K562 (cell line): ENCODE measurements at regions not wholly inside any gene's neighbourhood (a gene's known extent, or its start where the extent isn't known, plus 50 kb on each side); places are given as distances from the start of the nearest gene placed in this dataset.
"Not testable (repeated sequence)": the region's sequence is repeated elsewhere in the genome, so short reads cannot be mapped to it uniquely, and the experiment has no call there.

Source experiments
- ATAC-seq: fragments of 200-7000 bp; cut with Tn5 transposase; 3 replicates; pipeline ENCODE4 v1.9.1; 2020; ENCODE audit warnings: moderate library complexity
- BruUV-seq: library from RNA; stranded (reverse); fragments of 400-500 nt; replicated peaks from 2 replicates; lab custom pipeline; 2021; lab: Mats Ljungman, UMichigan
- CTCF ChIA-PET: fragments of 300-600 bp; formaldehyde crosslinking; extraction: SDS; loops from one replicate; lab custom pipeline; 2021; ENCODE audit warnings: low intra/inter-chr PET ratio; lab: Yijun Ruan, JAX
- POLR2A ChIA-PET: fragments of 300-600, 350-650 bp; sonication (Branson Sonifier 250); formaldehyde crosslinking; extraction: SDS; loops from one replicate; lab custom pipeline; 2021; ENCODE audit warnings: antibody characterized with exemption, inconsistent platforms; lab: Yijun Ruan, JAX
- DNase-seq, 4 experiments: peaks; one replicate each; pipeline versions ENCODE4 v3.0.0 to v3.0.0-alpha.2; 2011 to 2018; ENCODE audit warnings: low spot score in 3 of 4, mixed read lengths in 3 of 4; ENCODE audit errors: extremely low read depth in 1 of 4
- FAIRE-seq: peaks from 2 replicates; lab custom pipeline; 2011; peaks lifted over from hg19 to GRCh38; lab: Jason Lieb, UNC
- H2AFZ ChIP-seq: 2 replicates; pipeline ENCODE4 v1.6.0; 2011; ENCODE audit warnings: low read depth, low read length, control low read depth, inconsistent platforms
- H3K27ac ChIP-seq: fragments of 200-600 bp; 3 replicates; pipeline ENCODE4 v1.8.0; 2011; ENCODE audit warnings: low read depth, mild to moderate bottlenecking, control low read depth, inconsistent platforms, low read length, moderate library complexity, mixed read lengths; ENCODE audit errors: extremely low read depth
- H3K27me3 ChIP-seq, 2 experiments: fragments of 300-600 bp in 1 of 2; 2 replicates in 1 of 2; 3 replicates in 1 of 2; pipeline versions ENCODE4 v1.6.0 to v1.8.0; 2011; ENCODE audit warnings: inconsistent platforms in 2 of 2, low read length in 2 of 2, mild to moderate bottlenecking in 1 of 2, mixed read lengths in 1 of 2, moderate library complexity in 1 of 2; ENCODE audit not compliant: control insufficient read depth in 2 of 2, insufficient read depth in 2 of 2
- H3K36me3 ChIP-seq: fragments of 300-600 bp; 3 replicates; pipeline ENCODE4 v1.8.0; 2011; ENCODE audit warnings: mild to moderate bottlenecking, low read length, inconsistent platforms; ENCODE audit not compliant: control insufficient read depth, insufficient read depth
- H3K4me1 ChIP-seq, 2 experiments: fragments of 200-600 bp in 1 of 2; replicated peaks in 1 of 2; 2 replicates in 1 of 2; 3 replicates in 1 of 2; pipeline versions ENCODE4 v1.5.1 to v1.8.0; 2011; ENCODE audit warnings: inconsistent platforms in 2 of 2, low read length in 2 of 2, mild to moderate bottlenecking in 1 of 2, mixed read lengths in 1 of 2, moderate library complexity in 1 of 2; ENCODE audit not compliant: control insufficient read depth in 2 of 2, insufficient read depth in 2 of 2
- H3K4me2 ChIP-seq: 2 replicates; pipeline ENCODE4 v1.6.1; 2011; ENCODE audit warnings: low read length, control low read depth, inconsistent platforms, mixed read lengths; ENCODE audit not compliant: insufficient read depth
- H3K4me3 ChIP-seq: fragments of 200-600 bp; sonication (generic), shearing (Covaris generic); 2 replicates; pipeline ENCODE4 v1.5.1; 2016; ENCODE audit warnings: control low read depth, inconsistent platforms
- H3K79me2 ChIP-seq: fragments of 200-600 bp; 3 replicates; pipeline ENCODE4 v1.8.0; 2011; ENCODE audit warnings: low read length, inconsistent platforms; ENCODE audit not compliant: control insufficient read depth, insufficient read depth
- H3K9ac ChIP-seq, 2 experiments: 2 replicates each; pipeline versions ENCODE4 v1.6.0 to v1.6.1; 2011; ENCODE audit warnings: low read depth in 2 of 2, low read length in 2 of 2, control low read depth in 1 of 2, inconsistent platforms in 1 of 2, mild to moderate bottlenecking in 1 of 2, mixed read lengths in 1 of 2; ENCODE audit not compliant: insufficient read depth in 1 of 2
- H3K9me1 ChIP-seq: one replicate; pipeline ENCODE4 v1.6.0; 2011; ENCODE audit warnings: inconsistent platforms, mild to moderate bottlenecking, low read length, moderate library complexity; ENCODE audit not compliant: control insufficient read depth, insufficient read depth
- H3K9me3 ChIP-seq: replicated peaks from 2 replicates; pipeline ENCODE4 v1.5.1; 2011; ENCODE audit warnings: low read depth, low read length, inconsistent platforms; ENCODE audit not compliant: control insufficient read depth, insufficient read depth
- H4K20me1 ChIP-seq: replicated peaks from 2 replicates; pipeline ENCODE4 v1.6.1; 2011; ENCODE audit warnings: low read length, inconsistent platforms, mixed read lengths; ENCODE audit not compliant: control insufficient read depth, insufficient read depth
- DLX4 ChIP-seq: fragments of 250-450 bp; sonication (Bioruptor Pico); IDR thresholded peaks from 2 replicates; pipeline ENCODE4 v1.6.1; 2021; ENCODE audit warnings: mild to moderate bottlenecking
- FOSL1 ChIP-seq: fragments of 200-800 bp; sonication (Bioruptor generic); conservative IDR thresholded peaks from 2 replicates; pipeline ENCODE4 v1.6.1; 2016; ENCODE audit warnings: missing genetic modification characterization, missing compliant biosample characterization
- HMBOX1 ChIP-seq: sonication (generic); IDR thresholded peaks from 2 replicates; pipeline ENCODE4 v1.6.1; 2016
- HNRNPH1 ChIP-seq: fragments of 200-400 bp; formaldehyde crosslinking; optimal IDR thresholded peaks from 2 replicates; pipeline ENCODE3; 2017; ENCODE audit warnings: low read depth, mild to moderate bottlenecking, low read length, moderate library complexity
- MEIS2 ChIP-seq: fragments of 450-650 bp; IDR thresholded peaks from 2 replicates; pipeline ENCODE4 v1.6.1; 2014; ENCODE audit warnings: mild to moderate bottlenecking; ENCODE audit not compliant: partially characterized antibody
- ZNF695 ChIP-seq: fragments of 450-650 bp; formaldehyde crosslinking; IDR thresholded peaks from 2 replicates; pipeline ENCODE4 v1.4.0; 2020; ENCODE audit warnings: mild to moderate bottlenecking, moderate library complexity
- ZNF696 ChIP-seq: fragments of 250-450 bp; sonication (Bioruptor Pico); conservative IDR thresholded peaks from 2 replicates; pipeline ENCODE4 v1.4.0; 2020; ENCODE audit warnings: mild to moderate bottlenecking, moderate library complexity
- WGBS: fragments of 100-300 bp; shearing (Covaris generic); methylation state at CpG from one replicate; pipeline ENCODE4 v1.1.6; 2016; ENCODE audit warnings: low coverage, mixed read lengths; ENCODE audit not compliant: insufficient coverage; ENCODE audit errors: missing lambda C conversion rate; 5-methylcytosine and 5-hydroxymethylcytosine counted together
- in situ Hi-C: fragments of 300-500 bp; cut with MboI; formaldehyde crosslinking; loops from 4 replicates; pipeline ENCODE4 v1.15.0; 2018; ENCODE audit warnings: inconsistent platforms, mixed read lengths
- intact Hi-C: fragments of 100-400 bp; cut with micrococcal nuclease; formaldehyde crosslinking; loops from 2 replicates; pipeline ENCODE4 v1.14.2; 2022

- CTCF ChIA-PET, H3K4me1 ChIP-seq, intact Hi-C loops, in situ Hi-C loops, BruUV-seq, H3K27ac ChIP-seq, H3K79me2 ChIP-seq, H3K36me3 ChIP-seq, DNase-seq, H3K4me2 ChIP-seq, H3K4me3 ChIP-seq, H4K20me1 ChIP-seq, H2AFZ ChIP-seq, H3K9ac ChIP-seq, H3K9me3 ChIP-seq, H3K9me1 ChIP-seq, POLR2A ChIA-PET, H3K27me3 ChIP-seq: not testable (repeated sequence)
- TF ChIP-seq HMBOX1, result peak; percentile 75
- TF ChIP-seq FOSL1 (tag), result peak; percentile 37; the same call in 1 of the 2 replicates
- peak; percentile 8 for TF ChIP-seq MEIS2
- 9% methylated on average over 5 of the region's 8 CpGs for WGBS
- ATAC-seq (peak; percentile 63), FAIRE-seq (peak; percentile 88)
These were observed 350.3 kb downstream of the ANAPC1 start for GRCh38 chr2:111533557-111534247.

GRCh38 chr2:111534910-111535352, 349.1 kb downstream of the ANAPC1 start:
- peaks cover 4 to 6% of the 10 kb centered on the region in 2 experiments; a peak in 2 of 5 replicates for H3K4me1 ChIP-seq
- no peaks in the 10 kb centered on the region for H3K79me2 ChIP-seq
- no peak overlapping the region for H2AFZ ChIP-seq
- ChIA-PET CTCF (no interaction called here), POLR2A (interaction anchor here (0.7 kb wide), 1 partner anchor 82 kb away, joined by 3 read pairs; no protein-coding TSS in a partner anchor)
- FAIRE-seq, result no peak
- ATAC-seq, result no peak
- H3K9me3 ChIP-seq, result no peaks in the 10 kb centered on the region
- intact Hi-C loops, result no loop called here
- no peaks in the 10 kb centered on the region for H3K27me3 ChIP-seq
- H3K9me1 ChIP-seq, result no peaks in the 10 kb centered on the region
- no peaks in the 10 kb centered on the region for H4K20me1 ChIP-seq
- no peak overlapping the region for H3K9ac ChIP-seq
- no peaks in the 10 kb centered on the region for H3K36me3 ChIP-seq
- no peak overlapping the region for H3K4me2 ChIP-seq
- 42% methylated on average over 4 of the region's 4 CpGs for WGBS
- in situ Hi-C loops, result no loop called here
- no TSS peak for BruUV-seq
- no peak overlapping the region for H3K4me3 ChIP-seq
- no peak for DNase-seq
- TF ChIP-seq DLX4 (CRISPR knock-in tag), result no peak
- no peak for TF ChIP-seq ZNF695 (CRISPR knock-in tag)
- TF ChIP-seq ZNF696 (CRISPR knock-in tag), result no peak
- TF ChIP-seq HNRNPH1, result no peak
- no peak overlapping the region for H3K27ac ChIP-seq
